ENCODE measurements at regions not wholly inside any gene's neighbourhood (a gene's known extent, or its start where the extent isn't known, plus 50 kb on each side); places are given as distances from the start of the nearest gene placed in this dataset.
A peak's percentile ranks its signal among the peaks of the same experiment; 100 is the strongest.

- TF ChIP-seq CTCF (IDR thresholded peaks at IDR 0.05): no peak
- H3K27ac ChIP-seq: no peak overlapping the region
- H3K4me3 ChIP-seq: no peak overlapping the region
- no peak for DNase-seq (ENCODE audit: low spot score)
Measured at GRCh38 chr3:46096781-46097180, 69.5 kb upstream of the XCR1 start.

GRCh38 chr3:46096336-46096735 is 69.1 kb upstream of the XCR1 start:
- H3K27ac ChIP-seq: peak overlapping the region in 1 of 2 donors; percentile 76
- no peak overlapping the region for H3K4me3 ChIP-seq
- TF ChIP-seq CTCF (IDR thresholded peaks at IDR 0.05): no peak
- DNase-seq (ENCODE audit: low spot score): no peak

GRCh38 chr3:46095307-46095706 is 68.0 kb upstream of the XCR1 start:
- DNase-seq (ENCODE audit: low spot score): no peak
- H3K27ac ChIP-seq: peak overlapping the region in 1 of 2 donors; percentile 55
- no peak for TF ChIP-seq CTCF (IDR thresholded peaks at IDR 0.05)

GRCh38 chr3:46094506-46094905 is 67.2 kb upstream of the XCR1 start:
- no peak for DNase-seq (ENCODE audit: low spot score)
- H3K27ac ChIP-seq: peak overlapping the region in 1 of 2 donors; percentile 55
- no peak for TF ChIP-seq CTCF (IDR thresholded peaks at IDR 0.05)
- no peak overlapping the region for H3K4me3 ChIP-seq

More at GRCh38 chr3:46095307-46095706, 68.0 kb upstream of the XCR1 start:
- no peak overlapping the region for H3K4me3 ChIP-seq

- H3K4me3 ChIP-seq: no peak overlapping the region
- no peak overlapping the region for H3K27ac ChIP-seq
- no peak for TF ChIP-seq CTCF (IDR thresholded peaks at IDR 0.05)
- DNase-seq (ENCODE audit: low spot score): no peak
Measured at GRCh38 chr3:46093966-46094365, 66.7 kb upstream of the XCR1 start.

- Histone ChIP-seq H3K4me3 (no peak overlapping the region), H3K27ac (no peak overlapping the region)
- no peak for DNase-seq (ENCODE audit: low spot score)
- TF ChIP-seq CTCF (IDR thresholded peaks at IDR 0.05): no peak
Measured at GRCh38 chr3:46093327-46093942, 66.2 kb upstream of the XCR1 start.

- Histone ChIP-seq H3K27ac (no peak overlapping the region), H3K4me3 (no peak overlapping the region)
- TF ChIP-seq CTCF (IDR thresholded peaks at IDR 0.05): no peak
- DNase-seq (ENCODE audit: low spot score): no peak
Measured at GRCh38 chr3:46092702-46093080, 65.4 kb upstream of the XCR1 start.
